SK-N-SH treated with all-trans-retinoic acid at 6 μM for 48 hours (cell line): ENCODE measurements at regions not wholly inside any gene's neighbourhood (a gene's known extent, or its start where the extent isn't known, plus 50 kb on each side); places are given as distances from the start of the nearest gene placed in this dataset.

Experiments used
- CREB5 ChIP-seq: fragments of 250-450 bp; sonication (Bioruptor Pico); IDR thresholded peaks from 2 replicates; pipeline ENCODE4 v1.5.1; 2020; ENCODE audit warnings: low read depth, mild to moderate bottlenecking, moderate library complexity
- ESRRG ChIP-seq: fragments of 250-450 bp; sonication (Bioruptor Pico); IDR thresholded peaks from 2 replicates; pipeline ENCODE4 v1.6.1; 2021; ENCODE audit warnings: mild to moderate bottlenecking
- GLIS3 ChIP-seq: fragments of 250-450 bp; sonication (Bioruptor Pico); IDR thresholded peaks from 2 replicates; pipeline ENCODE4 v1.5.0; 2020; ENCODE audit warnings: mild to moderate bottlenecking, moderate library complexity
- POU6F1 ChIP-seq: fragments of 250-450 bp; sonication (Bioruptor Pico); IDR thresholded peaks from 2 replicates; pipeline ENCODE4 v1.8.0; 2021; ENCODE audit warnings: low read depth, mild to moderate bottlenecking, moderate library complexity, borderline replicate concordance
- SNAI2 ChIP-seq: fragments of 250-450 bp; sonication (Bioruptor Pico); IDR thresholded peaks from 2 replicates; pipeline ENCODE4 v1.5.0; 2020; ENCODE audit warnings: mild to moderate bottlenecking, moderate library complexity
- TCF4 ChIP-seq: fragments of 250-450 bp; sonication (Bioruptor Pico); IDR thresholded peaks from 2 replicates; pipeline ENCODE4 v1.8.0; 2021; ENCODE audit warnings: mild to moderate bottlenecking, moderate library complexity, borderline replicate concordance
- TSHZ2 ChIP-seq: fragments of 250-450 bp; sonication (Bioruptor Pico); IDR thresholded peaks from 2 replicates; pipeline ENCODE4 v1.5.0; 2020; ENCODE audit warnings: mild to moderate bottlenecking, moderate library complexity
- ZNF8 ChIP-seq: fragments of 450-650 bp; formaldehyde crosslinking; IDR thresholded peaks from 2 replicates; pipeline ENCODE4 v1.5.0; 2020; ENCODE audit warnings: mild to moderate bottlenecking, moderate library complexity

GRCh38 chr5:3025392-3025791, 273.9 kb upstream of the IRX2 start:
- no peak for TF ChIP-seq TCF4 (CRISPR knock-in tag)
- no peak for TF ChIP-seq TSHZ2 (CRISPR knock-in tag)
- no peak for TF ChIP-seq SNAI2
- no peak for TF ChIP-seq ZNF8
- no peak for TF ChIP-seq POU6F1 (CRISPR knock-in tag)
- TF ChIP-seq ESRRG (CRISPR knock-in tag) = no peak
- no peak for TF ChIP-seq CREB5 (CRISPR knock-in tag)
- no peak for TF ChIP-seq GLIS3 (CRISPR knock-in tag)
